ENCODE measurements at regions not wholly inside any gene's neighbourhood (a gene's known extent, or its start where the extent isn't known, plus 50 kb on each side); places are given as distances from the start of the nearest gene placed in this dataset.

- DNase-seq, result no peak
Observed at GRCh38 chr2:223701761-223702160, 99.6 kb upstream of the SCG2 start.

GRCh38 chr2:223700221-223700620, 98.1 kb upstream of the SCG2 start:
- DNase-seq, result no peak

GRCh38 chr2:223697892-223698645, 95.9 kb upstream of the SCG2 start:
- no peak for DNase-seq

GRCh38 chr2:223697316-223697891, 95.2 kb upstream of the SCG2 start:
- DNase-seq, result no peak

GRCh38 chr2:223696719-223697118, 94.6 kb upstream of the SCG2 start:
- no peak for DNase-seq

- DNase-seq, result peak; percentile 4
Observed at GRCh38 chr2:223692191-223692947, 90.2 kb upstream of the SCG2 start.

GRCh38 chr2:223688094-223688835, 86.1 kb upstream of the SCG2 start:
- no peak for DNase-seq

- no peak for DNase-seq
Observed at GRCh38 chr2:223681125-223681524, 79.0 kb upstream of the SCG2 start.

GRCh38 chr2:223674998-223675609, 72.9 kb upstream of the SCG2 start:
- DNase-seq, result no peak

GRCh38 chr2:223669453-223670225, 67.5 kb upstream of the SCG2 start:
- peak; percentile 20 for DNase-seq

GRCh38 chr2:223668302-223668998, 66.3 kb upstream of the SCG2 start:
- no peak for DNase-seq

GRCh38 chr2:223654384-223654915, 52.3 kb upstream of the SCG2 start:
- DNase-seq, result no peak

GRCh38 chr2:223652902-223653301, 50.7 kb upstream of the SCG2 start:
- no peak for DNase-seq

GRCh38 chr2:223652122-223652521, 50.0 kb upstream of the SCG2 start:
- no peak for DNase-seq

All from RPMI8226 (cell line).